ENCODE measurements at regions not wholly inside any gene's neighbourhood (a gene's known extent, or its start where the extent isn't known, plus 50 kb on each side); places are given as distances from the start of the nearest gene placed in this dataset.

- Histone ChIP-seq H3K36me3 (no peaks in the 10 kb centered on the region), H3K4me1 (no peaks in the 10 kb centered on the region), H3K27me3 (no peaks in the 10 kb centered on the region), H3K27ac (no peak overlapping the region), H3K9me3 (no peaks in the 10 kb centered on the region), H3K4me3 (no peak overlapping the region)
- no peak for DNase-seq (ENCODE audit: extremely low spot score in 2 of 2)
- TF ChIP-seq POLR2A (IDR thresholded peaks at IDR 0.05) (no peak), CTCF (IDR thresholded peaks at IDR 0.05) (no peak), POLR2AphosphoS5 (IDR thresholded peaks at IDR 0.05; ENCODE audit: insufficient read depth in 1 of 2, low read depth in 1 of 2) (no peak)
- intact Hi-C loops (cut with DNase I), result no loop called here
These were observed 57.5 kb upstream of the DYNLT3 start for GRCh38 chrX:37904833-37905232.

- Histone ChIP-seq H3K4me3 (peak overlapping the region; percentile 22 to 27), H3K27ac (no peak overlapping the region), H3K36me3 (no peaks in the 10 kb centered on the region), H3K4me1 (no peaks in the 10 kb centered on the region), H3K9me3 (no peaks in the 10 kb centered on the region), H3K27me3 (no peaks in the 10 kb centered on the region)
- no peak for DNase-seq (ENCODE audit: extremely low spot score in 2 of 2)
- intact Hi-C loops (cut with DNase I), result no loop called here
- TF ChIP-seq POLR2AphosphoS5 (IDR thresholded peaks at IDR 0.05; ENCODE audit: insufficient read depth in 1 of 2, low read depth in 1 of 2) (no peak), CTCF (IDR thresholded peaks at IDR 0.05) (no peak), POLR2A (IDR thresholded peaks at IDR 0.05) (no peak)
These were observed 58.2 kb upstream of the DYNLT3 start for GRCh38 chrX:37905436-37906147.

GRCh38 chrX:37906357-37906756, 59.0 kb upstream of the DYNLT3 start:
- peak overlapping the region; percentile 22 to 27 for H3K4me3 ChIP-seq
- no peak for DNase-seq (ENCODE audit: extremely low spot score in 2 of 2)
- no peaks in the 10 kb centered on the region for H3K36me3 ChIP-seq
- no peaks in the 10 kb centered on the region for H3K4me1 ChIP-seq
- no peak for TF ChIP-seq POLR2A (IDR thresholded peaks at IDR 0.05)
- TF ChIP-seq POLR2AphosphoS5 (IDR thresholded peaks at IDR 0.05; ENCODE audit: insufficient read depth in 1 of 2, low read depth in 1 of 2), result no peak
- no peak for TF ChIP-seq CTCF (IDR thresholded peaks at IDR 0.05)
- H3K27me3 ChIP-seq, result no peaks in the 10 kb centered on the region
- intact Hi-C loops (cut with DNase I), result no loop called here
- no peaks in the 10 kb centered on the region for H3K9me3 ChIP-seq
- H3K27ac ChIP-seq, result no peak overlapping the region

- DNase-seq (ENCODE audit: extremely low spot score in 2 of 2), result no peak
- Histone ChIP-seq H3K4me3 (no peak overlapping the region), H3K9me3 (no peaks in the 10 kb centered on the region), H3K4me1 (no peaks in the 10 kb centered on the region), H3K27ac (no peak overlapping the region), H3K27me3 (no peaks in the 10 kb centered on the region), H3K36me3 (no peaks in the 10 kb centered on the region)
- TF ChIP-seq POLR2AphosphoS5 (IDR thresholded peaks at IDR 0.05; ENCODE audit: insufficient read depth in 1 of 2, low read depth in 1 of 2) (no peak), CTCF (IDR thresholded peaks at IDR 0.05) (no peak), POLR2A (IDR thresholded peaks at IDR 0.05) (no peak)
- intact Hi-C loops (cut with DNase I), result no loop called here
These were observed 62.8 kb upstream of the DYNLT3 start for GRCh38 chrX:37910186-37910585.

- H3K36me3 ChIP-seq, result no peaks in the 10 kb centered on the region
- TF ChIP-seq POLR2AphosphoS5 (IDR thresholded peaks at IDR 0.05; ENCODE audit: insufficient read depth in 1 of 2, low read depth in 1 of 2), result no peak
- no peak for TF ChIP-seq POLR2A (IDR thresholded peaks at IDR 0.05)
- TF ChIP-seq CTCF (IDR thresholded peaks at IDR 0.05), result no peak
- no peaks in the 10 kb centered on the region for H3K27me3 ChIP-seq
- no peak overlapping the region for H3K4me3 ChIP-seq
- no peaks in the 10 kb centered on the region for H3K4me1 ChIP-seq
- no peak for DNase-seq (ENCODE audit: extremely low spot score in 2 of 2)
- H3K27ac ChIP-seq, result no peak overlapping the region
- intact Hi-C loops (cut with DNase I), result no loop called here
- no peaks in the 10 kb centered on the region for H3K9me3 ChIP-seq
These were observed 64.9 kb upstream of the DYNLT3 start for GRCh38 chrX:37912304-37912703.

All from vagina (tissue), 2 donors.